GM06990 (cell line): ENCODE measurements at regions not wholly inside any gene's neighbourhood (a gene's known extent, or its start where the extent isn't known, plus 50 kb on each side); places are given as distances from the start of the nearest gene placed in this dataset.

Experiments
- DNase-seq: peaks from one replicate; pipeline ENCODE4 v3.0.0-alpha.2; 2011; ENCODE audit not compliant: insufficient read length; ENCODE audit errors: extremely low read depth
- H3K27me3 ChIP-seq: replicated peaks from 2 replicates; pipeline ENCODE4 v1.6.0; 2011; ENCODE audit warnings: low read length; ENCODE audit not compliant: control insufficient read depth, insufficient read depth
- H3K36me3 ChIP-seq: 2 replicates; pipeline ENCODE4 v1.5.1; 2011; ENCODE audit warnings: low read length; ENCODE audit not compliant: control insufficient read depth, insufficient read depth
- H3K4me3 ChIP-seq: replicated peaks from 2 replicates; pipeline ENCODE4 v1.5.1; 2011; ENCODE audit warnings: low read depth, mild to moderate bottlenecking, control low read depth, low read length
- TF ChIP-seq, protein P1 (sequence below): IDR thresholded peaks from 2 replicates; pipeline ENCODE4 v1.5.1; 2011; ENCODE audit warnings: low read length, control low read depth, mild to moderate bottlenecking, inconsistent platforms; ENCODE audit not compliant: insufficient read depth, poor library complexity, severe bottlenecking

- Histone ChIP-seq H3K27me3 (no peaks in the 10 kb centered on the region), H3K36me3 (no peaks in the 10 kb centered on the region), H3K4me3 (no peak overlapping the region)
- no peak for DNase-seq
- TF ChIP-seq, protein P1, sequence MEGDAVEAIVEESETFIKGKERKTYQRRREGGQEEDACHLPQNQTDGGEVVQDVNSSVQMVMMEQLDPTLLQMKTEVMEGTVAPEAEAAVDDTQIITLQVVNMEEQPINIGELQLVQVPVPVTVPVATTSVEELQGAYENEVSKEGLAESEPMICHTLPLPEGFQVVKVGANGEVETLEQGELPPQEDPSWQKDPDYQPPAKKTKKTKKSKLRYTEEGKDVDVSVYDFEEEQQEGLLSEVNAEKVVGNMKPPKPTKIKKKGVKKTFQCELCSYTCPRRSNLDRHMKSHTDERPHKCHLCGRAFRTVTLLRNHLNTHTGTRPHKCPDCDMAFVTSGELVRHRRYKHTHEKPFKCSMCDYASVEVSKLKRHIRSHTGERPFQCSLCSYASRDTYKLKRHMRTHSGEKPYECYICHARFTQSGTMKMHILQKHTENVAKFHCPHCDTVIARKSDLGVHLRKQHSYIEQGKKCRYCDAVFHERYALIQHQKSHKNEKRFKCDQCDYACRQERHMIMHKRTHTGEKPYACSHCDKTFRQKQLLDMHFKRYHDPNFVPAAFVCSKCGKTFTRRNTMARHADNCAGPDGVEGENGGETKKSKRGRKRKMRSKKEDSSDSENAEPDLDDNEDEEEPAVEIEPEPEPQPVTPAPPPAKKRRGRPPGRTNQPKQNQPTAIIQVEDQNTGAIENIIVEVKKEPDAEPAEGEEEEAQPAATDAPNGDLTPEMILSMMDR, result no peak
Measured at GRCh38 chr16:5504064-5504781, 406.6 kb upstream of the EEF2KMT start.

DNA sequence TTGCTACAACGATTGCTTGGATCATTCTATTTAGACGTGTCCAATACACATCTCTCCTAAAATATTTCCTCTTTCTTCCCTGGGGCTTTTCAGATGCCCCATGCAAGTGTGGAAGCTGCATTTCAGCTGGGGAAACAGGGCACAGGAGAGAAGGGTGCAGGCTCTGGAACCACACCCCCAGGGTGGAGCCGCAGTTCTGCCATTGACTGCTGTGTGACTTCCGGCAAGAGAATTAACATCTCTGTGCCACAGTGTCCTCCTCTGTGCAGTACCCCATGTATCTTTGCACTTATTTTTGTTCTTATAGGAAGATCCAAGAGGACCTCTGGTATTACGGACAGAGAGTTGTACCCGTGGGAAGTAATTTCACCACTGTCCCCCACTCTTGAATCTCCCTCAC, 405.3 kb upstream of the EEF2KMT start:
- no peak for DNase-seq
- Histone ChIP-seq H3K27me3 (no peaks in the 10 kb centered on the region), H3K36me3 (no peaks in the 10 kb centered on the region), H3K4me3 (no peak overlapping the region)
- TF ChIP-seq, protein P1, result no peak

- H3K4me3 ChIP-seq, result no peak overlapping the region
- TF ChIP-seq, protein P1, result peak; percentile 18
- no peak for DNase-seq
- no peaks in the 10 kb centered on the region for H3K36me3 ChIP-seq
- no peaks in the 10 kb centered on the region for H3K27me3 ChIP-seq
Measured at GRCh38 chr16:5502467-5502869, 404.9 kb upstream of the EEF2KMT start.

DNA sequence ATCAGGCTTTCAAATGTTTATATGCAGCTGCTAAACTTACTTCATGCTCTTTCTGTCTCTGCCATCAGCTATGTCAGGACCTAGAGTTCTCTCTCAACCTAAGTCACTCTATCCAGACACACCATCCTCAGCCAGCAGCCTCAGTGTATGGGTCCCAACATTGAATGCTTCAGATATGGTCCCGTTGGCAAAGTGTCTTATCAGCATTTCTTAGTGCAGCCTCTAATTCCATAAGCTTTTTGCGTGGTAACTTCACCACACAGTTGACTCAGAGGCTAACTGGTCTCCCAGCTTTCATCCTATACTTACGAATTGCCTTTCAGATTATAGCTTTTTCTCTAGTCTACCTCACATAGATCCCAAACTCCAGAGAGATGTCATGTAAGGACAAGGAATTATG, 402.9 kb upstream of the EEF2KMT start:
- H3K4me3 ChIP-seq, result no peak overlapping the region
- DNase-seq, result no peak
- H3K27me3 ChIP-seq, result no peaks in the 10 kb centered on the region
- H3K36me3 ChIP-seq, result no peaks in the 10 kb centered on the region
- TF ChIP-seq, protein P1, result no peak

- TF ChIP-seq, protein P1, result no peak
- no peaks in the 10 kb centered on the region for H3K36me3 ChIP-seq
- no peak overlapping the region for H3K4me3 ChIP-seq
- no peak for DNase-seq
- no peaks in the 10 kb centered on the region for H3K27me3 ChIP-seq
Measured at GRCh38 chr16:5498562-5498961, 401.0 kb upstream of the EEF2KMT start.

GRCh38 chr16:5496013-5496412, 398.4 kb upstream of the EEF2KMT start:
- Histone ChIP-seq H3K36me3 (no peaks in the 10 kb centered on the region), H3K27me3 (no peaks in the 10 kb centered on the region), H3K4me3 (no peak overlapping the region)
- TF ChIP-seq, protein P1, result no peak
- DNase-seq, result no peak
